ENCODE measurements at regions not wholly inside any gene's neighbourhood (a gene's known extent, or its start where the extent isn't known, plus 50 kb on each side); places are given as distances from the start of the nearest gene placed in this dataset.

DNA sequence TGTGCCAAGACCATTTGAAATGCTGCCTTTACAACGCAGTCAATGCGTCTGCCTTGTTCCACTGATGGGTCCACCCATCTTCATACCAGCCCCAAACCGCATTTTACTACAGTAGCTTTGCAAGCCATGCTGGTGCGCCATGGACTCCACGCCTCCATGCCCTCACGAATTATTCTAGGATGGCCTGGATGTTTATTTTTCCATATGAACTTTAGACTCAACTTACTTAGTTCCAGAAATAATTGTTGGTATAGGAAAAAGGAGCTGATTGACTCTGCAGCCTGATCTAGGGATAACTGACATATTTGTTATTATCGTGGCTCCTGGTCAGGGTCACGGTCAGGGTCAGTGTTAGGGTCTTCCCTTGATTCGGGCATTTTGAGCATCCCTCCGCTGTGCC is 70.0 kb upstream of the ZNF469 start:
- no peak for TF ChIP-seq ZNF548 (tag by site-specific recombination; IDR thresholded peaks at IDR 0.05)
- no peak for TF ChIP-seq ZNF670 (tag by site-specific recombination; IDR thresholded peaks at IDR 0.05; ENCODE audit: low read depth)
- TF ChIP-seq ZNF623 (tag by site-specific recombination; IDR thresholded peaks at IDR 0.05), result no peak
- TF ChIP-seq, protein P1, sequence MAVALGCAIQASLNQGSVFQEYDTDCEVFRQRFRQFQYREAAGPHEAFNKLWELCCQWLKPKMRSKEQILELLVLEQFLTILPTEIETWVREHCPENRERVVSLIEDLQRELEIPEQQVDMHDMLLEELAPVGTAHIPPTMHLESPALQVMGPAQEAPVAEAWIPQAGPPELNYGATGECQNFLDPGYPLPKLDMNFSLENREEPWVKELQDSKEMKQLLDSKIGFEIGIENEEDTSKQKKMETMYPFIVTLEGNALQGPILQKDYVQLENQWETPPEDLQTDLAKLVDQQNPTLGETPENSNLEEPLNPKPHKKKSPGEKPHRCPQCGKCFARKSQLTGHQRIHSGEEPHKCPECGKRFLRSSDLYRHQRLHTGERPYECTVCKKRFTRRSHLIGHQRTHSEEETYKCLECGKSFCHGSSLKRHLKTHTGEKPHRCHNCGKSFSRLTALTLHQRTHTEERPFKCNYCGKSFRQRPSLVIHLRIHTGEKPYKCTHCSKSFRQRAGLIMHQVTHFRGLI (tag by site-specific recombination; IDR thresholded peaks at IDR 0.05), result no peak
- TF ChIP-seq GLI4 (tag by site-specific recombination; IDR thresholded peaks at IDR 0.05), result no peak
- CTCF ChIA-PET, result interaction anchor here (0.7 kb wide), 1 partner anchor 45 kb away, joined by 3 read pairs; no protein-coding TSS in a partner anchor

DNA sequence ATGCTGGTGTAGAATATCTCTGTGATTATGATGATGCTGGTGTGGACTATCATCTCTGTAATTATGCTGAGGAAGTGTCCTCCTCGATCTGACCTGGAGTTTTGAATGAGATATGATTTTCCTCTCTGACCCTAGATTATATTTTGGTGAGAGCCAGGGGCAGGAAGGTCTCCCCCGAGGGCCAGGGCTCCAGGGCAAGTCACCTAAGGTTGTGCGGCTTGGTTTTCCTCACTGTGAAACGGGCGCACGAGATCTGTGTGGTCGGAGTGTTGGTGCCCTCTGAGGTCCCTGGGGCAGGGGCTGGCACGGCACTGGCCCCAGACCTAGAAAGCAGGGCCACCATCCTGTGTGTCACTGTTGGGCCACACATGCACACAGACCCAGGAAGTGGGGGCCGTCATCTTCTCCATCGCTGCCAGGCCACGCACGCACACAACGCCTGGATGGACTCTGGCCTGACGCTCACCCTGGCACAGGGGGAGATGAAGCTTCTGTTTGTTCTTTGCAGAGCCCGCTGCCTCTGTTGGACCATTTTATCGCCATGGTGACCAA is 67.7 kb upstream of the ZNF469 start:
- H3K9me3 ChIP-seq (ENCODE audit: control insufficient read depth, insufficient read depth, low read depth, low read length), result no peaks in the 10 kb centered on the region
- no peaks in the 10 kb centered on the region for H3K4me1 ChIP-seq (ENCODE audit: control insufficient read depth, insufficient read depth, low read length)
- no peaks in the 10 kb centered on the region for H3K36me3 ChIP-seq (ENCODE audit: control insufficient read depth in 2 of 2, insufficient read depth in 1 of 2, low read length in 2 of 2)
- ChIA-PET POLR2A (no interaction called here), CTCF (interaction anchor here (0.6 kb wide), 2 partner anchors 256 to 619 kb away, joined by 3 read pairs; no protein-coding TSS in a partner anchor)
- no peak for TF ChIP-seq KLF10 (tag by site-specific recombination; IDR thresholded peaks at IDR 0.05)
- TF ChIP-seq ZNF221 (tag by site-specific recombination; IDR thresholded peaks at IDR 0.05; ENCODE audit: borderline replicate concordance), result no peak
- no peak for TF ChIP-seq ZNF121 (tag by site-specific recombination; IDR thresholded peaks at IDR 0.05)
- no peak for TF ChIP-seq ZNF10 (tag by site-specific recombination; IDR thresholded peaks at IDR 0.05)
- TF ChIP-seq ZNF350 (tag by site-specific recombination; IDR thresholded peaks at IDR 0.05), result no peak
- no peak for TF ChIP-seq ZNF701 (tag by site-specific recombination; IDR thresholded peaks at IDR 0.05)
- no peak for TF ChIP-seq ZNF629 (tag by site-specific recombination; IDR thresholded peaks at IDR 0.05)
- TF ChIP-seq ZNF529 (tag by site-specific recombination; IDR thresholded peaks at IDR 0.05; ENCODE audit: insufficient replicate concordance), result no peak
- TF ChIP-seq, protein P2, sequence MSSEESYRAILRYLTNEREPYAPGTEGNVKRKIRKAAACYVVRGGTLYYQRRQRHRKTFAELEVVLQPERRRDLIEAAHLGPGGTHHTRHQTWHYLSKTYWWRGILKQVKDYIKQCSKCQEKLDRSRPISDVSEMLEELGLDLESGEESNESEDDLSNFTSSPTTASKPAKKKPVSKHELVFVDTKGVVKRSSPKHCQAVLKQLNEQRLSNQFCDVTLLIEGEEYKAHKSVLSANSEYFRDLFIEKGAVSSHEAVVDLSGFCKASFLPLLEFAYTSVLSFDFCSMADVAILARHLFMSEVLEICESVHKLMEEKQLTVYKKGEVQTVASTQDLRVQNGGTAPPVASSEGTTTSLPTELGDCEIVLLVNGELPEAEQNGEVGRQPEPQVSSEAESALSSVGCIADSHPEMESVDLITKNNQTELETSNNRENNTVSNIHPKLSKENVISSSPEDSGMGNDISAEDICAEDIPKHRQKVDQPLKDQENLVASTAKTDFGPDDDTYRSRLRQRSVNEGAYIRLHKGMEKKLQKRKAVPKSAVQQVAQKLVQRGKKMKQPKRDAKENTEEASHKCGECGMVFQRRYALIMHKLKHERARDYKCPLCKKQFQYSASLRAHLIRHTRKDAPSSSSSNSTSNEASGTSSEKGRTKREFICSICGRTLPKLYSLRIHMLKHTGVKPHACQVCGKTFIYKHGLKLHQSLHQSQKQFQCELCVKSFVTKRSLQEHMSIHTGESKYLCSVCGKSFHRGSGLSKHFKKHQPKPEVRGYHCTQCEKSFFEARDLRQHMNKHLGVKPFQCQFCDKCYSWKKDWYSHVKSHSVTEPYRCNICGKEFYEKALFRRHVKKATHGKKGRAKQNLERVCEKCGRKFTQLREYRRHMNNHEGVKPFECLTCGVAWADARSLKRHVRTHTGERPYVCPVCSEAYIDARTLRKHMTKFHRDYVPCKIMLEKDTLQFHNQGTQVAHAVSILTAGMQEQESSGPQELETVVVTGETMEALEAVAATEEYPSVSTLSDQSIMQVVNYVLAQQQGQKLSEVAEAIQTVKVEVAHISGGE (tag by site-specific recombination; conservative IDR thresholded peaks at IDR 0.05; ENCODE audit: low read depth), result no peak
- no peak overlapping the region for H3K27ac ChIP-seq (ENCODE audit: extremely low read depth, low read depth, low read length)
- no peak overlapping the region for H3K4me3 ChIP-seq (ENCODE audit: low read depth, low read length)

More for the DNA sequence above, 70.0 kb upstream of the ZNF469 start:
- POLR2A ChIA-PET, result no interaction called here
- H3K4me3 ChIP-seq (ENCODE audit: low read depth, low read length), result no peak overlapping the region
- H3K9me3 ChIP-seq (ENCODE audit: control insufficient read depth, insufficient read depth, low read depth, low read length), result no peaks in the 10 kb centered on the region
- H3K27ac ChIP-seq (ENCODE audit: extremely low read depth, low read depth, low read length), result no peak overlapping the region
- H3K4me1 ChIP-seq (ENCODE audit: control insufficient read depth, insufficient read depth, low read length), result no peaks in the 10 kb centered on the region
- no peaks in the 10 kb centered on the region for H3K36me3 ChIP-seq (ENCODE audit: control insufficient read depth in 2 of 2, insufficient read depth in 1 of 2, low read length in 2 of 2)

DNA sequence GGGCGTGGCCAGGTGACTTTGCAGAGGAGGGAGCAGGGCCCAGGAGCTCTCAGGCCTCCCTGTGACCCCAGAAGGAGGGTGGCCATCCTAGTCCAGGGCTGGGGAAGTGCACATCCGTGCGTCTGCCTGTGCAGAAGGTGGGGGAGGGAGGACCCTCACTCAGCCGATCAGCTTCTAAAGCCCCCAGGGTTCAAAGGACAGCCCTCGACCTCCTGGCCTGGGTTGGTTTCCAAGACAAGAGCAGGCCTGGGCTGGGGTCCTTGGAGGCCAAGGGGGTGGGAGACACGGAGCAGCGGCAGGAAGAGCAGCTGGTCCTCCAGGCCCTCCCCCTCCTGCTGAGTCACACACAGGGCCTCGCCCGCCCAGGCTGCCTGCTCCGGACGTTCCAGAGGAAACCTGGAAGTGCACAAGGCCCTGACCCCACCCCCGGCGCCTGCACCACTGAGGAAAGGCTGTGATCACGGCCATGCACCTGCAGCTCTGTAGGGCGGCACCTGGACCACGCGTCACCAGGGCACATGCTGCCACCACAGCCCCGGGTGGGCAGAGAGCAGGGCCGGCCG is 67.1 kb upstream of the ZNF469 start:
- ChIA-PET CTCF (interaction anchor here (0.6 kb wide), 2 partner anchors 255 to 620 kb away, joined by 3 read pairs; no protein-coding TSS in a partner anchor), POLR2A (no interaction called here)
- H3K27ac ChIP-seq (ENCODE audit: extremely low read depth, low read depth, low read length), result no peak overlapping the region
- TF ChIP-seq ZNF473 (tag by site-specific recombination; IDR thresholded peaks at IDR 0.05) (no peak), KLF1 (tag by site-specific recombination; IDR thresholded peaks at IDR 0.05) (0 out of 2 replicates have a peak, but pooled peaks have one; percentile 8)
- no peaks in the 10 kb centered on the region for H3K4me1 ChIP-seq (ENCODE audit: control insufficient read depth, insufficient read depth, low read length)
- H3K4me3 ChIP-seq (ENCODE audit: low read depth, low read length), result no peak overlapping the region
- no peaks in the 10 kb centered on the region for H3K36me3 ChIP-seq (ENCODE audit: control insufficient read depth in 2 of 2, insufficient read depth in 1 of 2, low read length in 2 of 2)
- H3K9me3 ChIP-seq (ENCODE audit: control insufficient read depth, insufficient read depth, low read depth, low read length), result no peaks in the 10 kb centered on the region
